OCI-LY1 (cell line): ENCODE measurements at regions not wholly inside any gene's neighbourhood (a gene's known extent, or its start where the extent isn't known, plus 50 kb on each side); places are given as distances from the start of the nearest gene placed in this dataset.

Experiments used
- EZH2 ChIP-seq: fragments of 200-600 bp; sonication (generic), shearing (Covaris generic); IDR thresholded peaks from 2 replicates; pipeline ENCODE4 v1.8.0; 2017; ENCODE audit warnings: borderline replicate concordance, mixed run types, mild to moderate bottlenecking, antibody characterized with exemption, low read length, moderate library complexity, mixed read lengths
- TF ChIP-seq, protein P1 (sequence below): fragments of 200-600 bp; sonication (generic), shearing (Covaris generic); IDR thresholded peaks from 2 replicates; pipeline ENCODE4 v1.5.1; 2017; ENCODE audit warnings: mild to moderate bottlenecking, antibody characterized with exemption, low read length, moderate library complexity, mixed read lengths

DNA sequence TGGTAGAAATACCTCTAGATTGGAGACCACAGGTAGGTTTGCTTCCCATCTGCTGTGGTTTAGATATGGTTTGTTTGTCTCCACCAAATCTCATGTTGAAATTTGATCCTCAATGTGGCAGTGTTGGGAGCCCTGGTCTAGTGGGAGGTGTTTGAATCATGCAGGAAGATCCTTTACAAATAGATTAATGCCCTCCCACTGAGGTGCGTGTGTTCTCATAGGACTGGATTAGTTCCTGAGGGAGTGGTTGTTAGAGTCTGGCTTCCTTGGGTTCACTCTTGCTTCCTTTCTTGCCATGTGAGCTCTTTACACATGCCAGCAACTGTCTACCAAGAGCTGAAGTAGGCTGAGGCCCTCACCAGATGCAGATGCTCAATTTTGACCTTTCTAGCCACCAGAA lies 391.1 kb upstream of the GRIA1 start:
- TF ChIP-seq, protein P1, sequence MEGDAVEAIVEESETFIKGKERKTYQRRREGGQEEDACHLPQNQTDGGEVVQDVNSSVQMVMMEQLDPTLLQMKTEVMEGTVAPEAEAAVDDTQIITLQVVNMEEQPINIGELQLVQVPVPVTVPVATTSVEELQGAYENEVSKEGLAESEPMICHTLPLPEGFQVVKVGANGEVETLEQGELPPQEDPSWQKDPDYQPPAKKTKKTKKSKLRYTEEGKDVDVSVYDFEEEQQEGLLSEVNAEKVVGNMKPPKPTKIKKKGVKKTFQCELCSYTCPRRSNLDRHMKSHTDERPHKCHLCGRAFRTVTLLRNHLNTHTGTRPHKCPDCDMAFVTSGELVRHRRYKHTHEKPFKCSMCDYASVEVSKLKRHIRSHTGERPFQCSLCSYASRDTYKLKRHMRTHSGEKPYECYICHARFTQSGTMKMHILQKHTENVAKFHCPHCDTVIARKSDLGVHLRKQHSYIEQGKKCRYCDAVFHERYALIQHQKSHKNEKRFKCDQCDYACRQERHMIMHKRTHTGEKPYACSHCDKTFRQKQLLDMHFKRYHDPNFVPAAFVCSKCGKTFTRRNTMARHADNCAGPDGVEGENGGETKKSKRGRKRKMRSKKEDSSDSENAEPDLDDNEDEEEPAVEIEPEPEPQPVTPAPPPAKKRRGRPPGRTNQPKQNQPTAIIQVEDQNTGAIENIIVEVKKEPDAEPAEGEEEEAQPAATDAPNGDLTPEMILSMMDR = no peak
- TF ChIP-seq EZH2 = no peak
